HG02870 (cell line): ENCODE measurements at regions not wholly inside any gene's neighbourhood (a gene's known extent, or its start where the extent isn't known, plus 50 kb on each side); places are given as distances from the start of the nearest gene placed in this dataset.
"Not testable (repeated sequence)": the region's sequence is repeated elsewhere in the genome, so short reads cannot be mapped to it uniquely, and the experiment has no call there.

Experiments
- ATAC-seq: cut with Tn5 transposase; IDR thresholded peaks from one replicate; pipeline ENCODE4 v1.9.1; 2021; ENCODE audit warnings: mild to moderate bottlenecking, moderate library complexity; ENCODE audit not compliant: unreplicated experiment

- ATAC-seq, result no peak
Observed at GRCh38 chr5:23451156-23451555, 56.3 kb upstream of the PRDM9 start.

DNA sequence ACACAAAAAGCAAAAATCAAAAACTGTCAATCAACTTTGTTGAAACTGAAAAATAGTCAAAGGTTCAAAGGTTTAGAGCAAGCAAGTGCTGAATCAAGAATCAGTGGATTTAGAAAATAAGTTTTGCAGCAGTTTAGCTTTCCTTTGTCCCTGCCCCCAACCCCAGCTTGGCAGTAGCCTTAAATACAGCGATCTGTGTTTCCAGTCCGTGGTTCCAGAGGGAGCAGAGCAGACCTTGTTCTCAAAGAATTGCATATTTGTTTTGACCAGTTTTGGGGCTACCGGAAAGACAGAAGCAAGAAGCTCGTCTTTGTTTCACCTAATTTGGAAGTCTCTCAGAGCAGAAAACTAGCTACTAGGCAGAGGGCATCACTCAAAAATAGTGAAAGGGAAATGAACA is 57.2 kb upstream of the PRDM9 start:
- ATAC-seq, result no peak

DNA sequence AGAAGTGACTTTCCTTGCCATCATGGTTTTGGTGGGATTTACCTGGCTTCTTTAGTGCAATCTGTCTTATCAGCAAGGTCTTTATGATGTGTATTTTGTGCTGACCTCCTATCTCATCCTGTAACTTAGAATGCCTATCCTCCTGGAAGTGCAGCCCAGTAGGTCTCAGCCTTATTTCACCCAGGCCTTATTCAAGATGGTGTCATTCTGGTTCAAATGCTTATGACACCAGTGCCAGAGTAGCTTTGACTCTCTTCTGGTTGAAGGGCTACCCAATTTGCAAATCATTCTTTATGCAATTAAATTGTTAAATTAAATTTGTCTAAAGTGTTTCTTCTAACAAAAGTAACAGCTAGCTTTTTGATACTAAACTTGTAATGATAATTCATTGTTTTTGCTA is 58.8 kb upstream of the PRDM9 start:
- no peak for ATAC-seq

DNA sequence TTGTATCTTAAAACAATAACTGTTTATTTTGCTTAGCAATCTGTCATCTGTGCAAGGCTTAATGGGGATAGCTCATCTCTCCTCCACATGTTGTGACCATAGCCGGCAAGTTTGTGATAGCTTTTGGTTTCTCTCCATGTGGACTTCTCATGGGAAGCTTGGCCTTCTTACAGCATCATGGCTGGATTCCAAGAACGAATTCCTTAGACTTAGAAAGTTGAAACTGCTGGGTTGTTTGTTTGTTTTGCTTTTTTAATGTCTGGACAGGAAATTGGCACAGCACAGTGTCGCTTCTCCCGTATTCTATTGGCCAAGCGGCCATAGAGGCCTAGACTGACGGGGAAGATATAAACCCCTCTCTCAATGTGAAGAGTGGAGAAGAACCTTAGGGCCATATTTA is 61.0 kb upstream of the PRDM9 start:
- no peak for ATAC-seq

GRCh38 chr5:23445573-23445972 is 61.8 kb upstream of the PRDM9 start:
- no peak for ATAC-seq

DNA sequence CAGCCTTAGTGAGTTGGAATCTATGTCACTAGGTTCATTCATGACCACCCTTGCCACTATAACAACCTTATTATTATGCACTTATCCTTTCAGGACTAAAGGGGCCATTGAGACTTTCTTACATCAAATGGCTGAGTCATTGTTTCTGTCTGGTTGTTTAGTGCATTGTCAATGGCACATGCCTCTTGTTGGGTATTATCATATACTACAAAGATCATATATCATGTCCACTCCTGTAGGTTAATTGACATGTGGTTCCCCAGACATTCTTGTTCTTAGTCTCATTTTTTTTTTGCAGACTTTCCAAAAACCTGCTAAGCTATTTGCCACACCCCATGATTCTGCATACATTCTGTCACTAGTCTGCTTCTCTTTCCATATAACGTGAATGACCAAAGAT is 66.7 kb upstream of the PRDM9 start:
- no peak for ATAC-seq

GRCh38 chr5:23437011-23437410 is 70.4 kb upstream of the PRDM9 start:
- ATAC-seq, result no peak

DNA sequence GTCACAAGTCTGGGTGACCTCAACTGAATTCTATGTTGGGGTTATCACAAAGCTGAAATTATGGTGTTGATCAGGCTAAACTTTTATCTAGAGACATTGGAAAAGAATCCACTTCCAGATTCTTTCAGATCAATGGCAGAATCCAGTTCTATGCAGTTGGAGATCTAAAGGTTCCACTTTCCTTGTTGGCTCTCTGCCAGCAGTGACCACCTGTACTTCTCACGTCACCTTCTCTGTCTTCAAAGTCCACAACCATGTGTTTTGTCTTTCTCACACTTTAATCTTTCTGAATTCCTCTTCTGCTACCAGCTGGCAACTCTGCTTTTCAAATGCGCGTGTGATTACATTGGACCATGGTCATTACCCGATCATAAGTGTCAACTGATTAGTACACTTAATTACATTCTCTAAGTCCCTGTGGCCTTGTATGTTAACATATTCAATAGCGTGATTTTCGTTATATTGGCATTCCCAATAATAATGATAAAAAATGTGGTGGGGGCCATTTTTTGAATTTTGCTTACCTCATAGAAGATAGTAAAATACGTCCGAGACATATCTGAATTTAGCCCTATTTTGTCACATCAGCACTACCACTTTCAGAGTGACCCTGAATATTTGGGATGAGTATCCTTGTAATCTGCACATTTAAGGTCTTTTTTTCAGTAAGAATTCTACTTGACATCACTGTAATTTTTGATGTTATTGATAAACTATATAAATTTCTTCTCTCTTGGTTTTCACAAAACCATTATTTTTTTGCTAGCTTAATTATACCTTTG is 73.7 kb upstream of the PRDM9 start:
- ATAC-seq, result no peak

- ATAC-seq, result no peak
Observed at GRCh38 chr5:23428705-23429104, 78.7 kb upstream of the PRDM9 start.

- not testable (repeated sequence) for ATAC-seq
Observed at GRCh38 chr5:23420214-23420613, 87.2 kb upstream of the PRDM9 start.

DNA sequence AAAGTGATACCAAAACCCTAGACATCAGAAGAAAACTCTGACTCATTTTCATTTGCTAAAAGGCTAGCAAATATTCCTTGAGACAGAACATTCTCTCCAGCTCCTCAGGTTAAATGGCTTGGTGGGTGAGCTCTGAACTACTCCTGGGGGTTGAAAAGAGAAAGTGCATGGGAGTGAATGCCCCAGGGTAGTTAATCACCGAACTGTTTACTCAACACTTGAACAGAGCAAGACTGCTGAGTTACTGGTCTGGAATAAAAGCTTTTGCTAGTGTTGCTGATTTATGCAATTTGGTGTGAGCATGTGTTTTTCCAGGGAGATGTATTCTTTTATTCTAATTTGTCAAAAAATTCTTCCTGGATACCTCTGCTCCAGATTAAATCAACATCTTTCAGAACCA is 88.3 kb upstream of the PRDM9 start:
- ATAC-seq, result no peak

GRCh38 chr5:23412515-23412914 is 94.9 kb upstream of the PRDM9 start:
- ATAC-seq, result no peak

GRCh38 chr5:23411994-23412393 is 95.4 kb upstream of the PRDM9 start:
- ATAC-seq, result no peak

- no peak for ATAC-seq
Observed at GRCh38 chr5:23411200-23411599, 96.2 kb upstream of the PRDM9 start.

GRCh38 chr5:23410775-23411174 is 96.6 kb upstream of the PRDM9 start:
- ATAC-seq, result not testable (repeated sequence)

GRCh38 chr5:23405316-23406068 is 101.9 kb upstream of the PRDM9 start:
- no peak for ATAC-seq

DNA sequence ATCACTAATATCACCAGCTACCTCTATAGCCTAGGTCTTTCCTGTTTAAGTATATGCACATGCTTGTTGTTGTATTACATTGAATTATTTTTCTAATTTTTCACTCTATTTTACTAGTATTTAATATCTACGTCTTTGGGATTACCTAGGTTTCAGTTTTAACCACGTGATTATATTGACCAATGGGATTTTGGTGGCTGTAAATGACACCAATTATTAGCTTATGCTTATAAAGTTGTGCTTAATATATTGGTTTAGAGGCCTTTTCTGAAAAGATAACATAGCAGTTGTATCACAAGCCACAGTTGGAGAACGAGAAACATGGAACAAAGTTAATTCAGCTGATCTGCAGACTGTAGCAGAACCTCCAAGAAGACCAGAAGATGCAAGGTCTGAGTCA is 104.8 kb upstream of the PRDM9 start:
- no peak for ATAC-seq

GRCh38 chr5:23400951-23401350 is 106.5 kb upstream of the PRDM9 start:
- no peak for ATAC-seq

- ATAC-seq, result no peak
Observed at GRCh38 chr5:23396346-23396745, 111.1 kb upstream of the PRDM9 start.

- no peak for ATAC-seq
Observed at GRCh38 chr5:23389291-23390101, 117.9 kb upstream of the PRDM9 start.

GRCh38 chr5:23385036-23385435 is 122.4 kb upstream of the PRDM9 start:
- no peak for ATAC-seq

GRCh38 chr5:23372177-23372576 is 135.2 kb upstream of the PRDM9 start:
- no peak for ATAC-seq
